ENCODE measurements at regions not wholly inside any gene's neighbourhood (a gene's known extent, or its start where the extent isn't known, plus 50 kb on each side); places are given as distances from the start of the nearest gene placed in this dataset.

GRCh38 chr3:83802801-83803200, 1156.0 kb upstream of the CADM2 start:
- no TSS peak for BruUV-seq (replicated peaks)
- Mint-ChIP-seq H3K27ac (ENCODE audit: unreplicated experiment) (no peak overlapping the region), H3K36me3 (ENCODE audit: insufficient read depth, unreplicated experiment) (no peaks in the 10 kb centered on the region)

GRCh38 chr3:83807511-83807910, 1151.3 kb upstream of the CADM2 start:
- Histone ChIP-seq H3K27me3 (replicated peaks; ENCODE audit: control insufficient read depth, insufficient read depth, low read length) (no peaks in the 10 kb centered on the region), H3K4me1 (no peaks in the 10 kb centered on the region), H3K36me3 (ENCODE audit: control insufficient read depth, insufficient read depth, low read length) (no peaks in the 10 kb centered on the region), H3K9me3 (no peaks in the 10 kb centered on the region), H3K4me3 (ENCODE audit: low read depth, low read length) (no peak overlapping the region)
- Mint-ChIP-seq H3K36me3 (ENCODE audit: insufficient read depth, unreplicated experiment) (no peaks in the 10 kb centered on the region), H3K4me3 (ENCODE audit: unreplicated experiment) (no peak overlapping the region), H3K9me3 (ENCODE audit: unreplicated experiment) (no peaks in the 10 kb centered on the region), H3K4me1 (ENCODE audit: low read depth, unreplicated experiment) (no peaks in the 10 kb centered on the region), H3K27me3 (ENCODE audit: insufficient read depth, unreplicated experiment) (no peaks in the 10 kb centered on the region), H3K27ac (ENCODE audit: unreplicated experiment) (no peak overlapping the region)
- ChIA-PET CTCF (no interaction called here), POLR2A (no interaction called here)
- no peak for TF ChIP-seq CTCF (IDR thresholded peaks at IDR 0.05; ENCODE audit: insufficient read depth in 1 of 2, low read depth in 1 of 2, low read length in 1 of 2, severe bottlenecking in 1 of 2, unreplicated experiment in 1 of 2)
- no peak for DNase-seq
- BruUV-seq (replicated peaks) = no TSS peak
- intact Hi-C loops (cut with micrococcal nuclease; ENCODE audit: unreplicated experiment) = no loop called here

More at GRCh38 chr3:83802801-83803200, 1156.0 kb upstream of the CADM2 start:
- Mint-ChIP-seq H3K4me3 (ENCODE audit: unreplicated experiment) (no peak overlapping the region), H3K9me3 (ENCODE audit: unreplicated experiment) (no peaks in the 10 kb centered on the region), H3K27me3 (ENCODE audit: insufficient read depth, unreplicated experiment) (no peaks in the 10 kb centered on the region), H3K4me1 (ENCODE audit: low read depth, unreplicated experiment) (no peaks in the 10 kb centered on the region)
- H3K27me3 ChIP-seq (replicated peaks; ENCODE audit: control insufficient read depth, insufficient read depth, low read length) = no peaks in the 10 kb centered on the region
- ChIA-PET CTCF (no interaction called here), POLR2A (no interaction called here)
- intact Hi-C loops (cut with micrococcal nuclease; ENCODE audit: unreplicated experiment) = no loop called here
- no peaks in the 10 kb centered on the region for H3K9me3 ChIP-seq
- H3K36me3 ChIP-seq (ENCODE audit: control insufficient read depth, insufficient read depth, low read length) = no peaks in the 10 kb centered on the region
- H3K4me1 ChIP-seq = no peaks in the 10 kb centered on the region
- H3K4me3 ChIP-seq (ENCODE audit: low read depth, low read length) = no peak overlapping the region
- TF ChIP-seq CTCF (IDR thresholded peaks at IDR 0.05; ENCODE audit: insufficient read depth in 1 of 2, low read depth in 1 of 2, low read length in 1 of 2, severe bottlenecking in 1 of 2, unreplicated experiment in 1 of 2) = no peak
- no peak for DNase-seq

GRCh38 chr3:83813176-83813575, 1145.6 kb upstream of the CADM2 start:
- BruUV-seq (replicated peaks) = no TSS peak
- Histone ChIP-seq H3K4me1 (no peaks in the 10 kb centered on the region), H3K4me3 (ENCODE audit: low read depth, low read length) (no peak overlapping the region), H3K36me3 (ENCODE audit: control insufficient read depth, insufficient read depth, low read length) (no peaks in the 10 kb centered on the region), H3K27me3 (replicated peaks; ENCODE audit: control insufficient read depth, insufficient read depth, low read length) (no peaks in the 10 kb centered on the region), H3K9me3 (no peaks in the 10 kb centered on the region)
- ChIA-PET POLR2A (no interaction called here), CTCF (no interaction called here)
- Mint-ChIP-seq H3K27me3 (ENCODE audit: insufficient read depth, unreplicated experiment) (no peaks in the 10 kb centered on the region), H3K4me3 (ENCODE audit: unreplicated experiment) (no peak overlapping the region), H3K27ac (ENCODE audit: unreplicated experiment) (no peak overlapping the region), H3K36me3 (ENCODE audit: insufficient read depth, unreplicated experiment) (no peaks in the 10 kb centered on the region), H3K9me3 (ENCODE audit: unreplicated experiment) (no peaks in the 10 kb centered on the region), H3K4me1 (ENCODE audit: low read depth, unreplicated experiment) (no peaks in the 10 kb centered on the region)
- no peak for DNase-seq
- no peak for TF ChIP-seq CTCF (IDR thresholded peaks at IDR 0.05; ENCODE audit: insufficient read depth in 1 of 2, low read depth in 1 of 2, low read length in 1 of 2, severe bottlenecking in 1 of 2, unreplicated experiment in 1 of 2)
- intact Hi-C loops (cut with micrococcal nuclease; ENCODE audit: unreplicated experiment) = no loop called here
